ENCODE measurements at regions not wholly inside any gene's neighbourhood (a gene's known extent, or its start where the extent isn't known, plus 50 kb on each side); places are given as distances from the start of the nearest gene placed in this dataset.

DNA sequence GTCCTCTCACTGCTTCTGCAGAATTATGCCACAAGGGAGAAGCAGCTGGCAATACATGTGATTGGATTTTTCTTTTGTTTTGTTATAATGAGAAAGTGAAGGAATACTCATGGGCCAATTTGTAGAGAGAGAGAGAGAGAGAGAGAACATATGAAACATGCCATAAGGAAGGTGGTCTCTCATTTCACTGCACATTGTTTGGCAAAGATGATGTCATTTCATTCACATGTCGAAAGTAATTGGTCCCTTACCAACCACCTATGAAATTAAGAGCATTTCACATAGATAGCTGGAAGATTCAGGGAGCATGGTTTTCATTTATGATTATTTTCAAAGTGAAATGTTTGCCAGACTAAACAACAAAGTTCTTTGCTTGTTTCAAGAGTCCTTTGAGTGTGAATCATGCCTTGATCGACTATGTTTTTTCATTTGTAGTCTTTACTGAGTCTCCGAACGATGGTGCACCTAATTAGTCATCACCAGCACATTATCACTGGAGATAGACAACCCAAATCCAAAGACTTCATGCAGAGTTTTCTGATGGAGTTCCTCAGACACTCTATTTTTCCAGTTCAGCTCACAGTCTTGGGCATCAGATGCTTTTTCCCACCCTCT is 130.1 kb upstream of the ZEB1 start:
- DNase-seq (ENCODE audit: extremely low read depth, low read depth): no peak
- TF ChIP-seq, protein P1, sequence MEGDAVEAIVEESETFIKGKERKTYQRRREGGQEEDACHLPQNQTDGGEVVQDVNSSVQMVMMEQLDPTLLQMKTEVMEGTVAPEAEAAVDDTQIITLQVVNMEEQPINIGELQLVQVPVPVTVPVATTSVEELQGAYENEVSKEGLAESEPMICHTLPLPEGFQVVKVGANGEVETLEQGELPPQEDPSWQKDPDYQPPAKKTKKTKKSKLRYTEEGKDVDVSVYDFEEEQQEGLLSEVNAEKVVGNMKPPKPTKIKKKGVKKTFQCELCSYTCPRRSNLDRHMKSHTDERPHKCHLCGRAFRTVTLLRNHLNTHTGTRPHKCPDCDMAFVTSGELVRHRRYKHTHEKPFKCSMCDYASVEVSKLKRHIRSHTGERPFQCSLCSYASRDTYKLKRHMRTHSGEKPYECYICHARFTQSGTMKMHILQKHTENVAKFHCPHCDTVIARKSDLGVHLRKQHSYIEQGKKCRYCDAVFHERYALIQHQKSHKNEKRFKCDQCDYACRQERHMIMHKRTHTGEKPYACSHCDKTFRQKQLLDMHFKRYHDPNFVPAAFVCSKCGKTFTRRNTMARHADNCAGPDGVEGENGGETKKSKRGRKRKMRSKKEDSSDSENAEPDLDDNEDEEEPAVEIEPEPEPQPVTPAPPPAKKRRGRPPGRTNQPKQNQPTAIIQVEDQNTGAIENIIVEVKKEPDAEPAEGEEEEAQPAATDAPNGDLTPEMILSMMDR (IDR thresholded peaks at IDR 0.05; ENCODE audit: low read depth, low read length): no peak

DNA sequence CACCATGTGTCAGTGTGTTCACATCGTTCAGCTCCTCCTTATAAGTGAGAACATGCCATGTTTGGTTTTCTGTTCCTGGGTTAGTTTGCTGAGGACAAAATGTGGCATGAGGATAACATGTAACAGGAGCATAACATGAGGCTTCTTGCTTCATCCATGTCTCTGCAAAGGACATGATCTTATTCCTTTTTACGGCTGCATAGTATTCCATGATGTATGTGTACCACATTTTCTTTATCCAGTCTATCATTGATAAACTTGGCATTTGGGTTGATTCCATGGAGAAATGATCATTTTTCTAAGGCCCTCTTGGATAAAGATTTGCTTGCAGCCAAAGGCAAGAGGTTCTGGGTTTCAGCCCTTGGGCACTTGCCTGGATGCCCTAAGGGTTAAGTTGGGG is 128.5 kb upstream of the ZEB1 start:
- TF ChIP-seq, protein P1 (IDR thresholded peaks at IDR 0.05; ENCODE audit: low read depth, low read length): no peak
- DNase-seq (ENCODE audit: extremely low read depth, low read depth): no peak

DNA sequence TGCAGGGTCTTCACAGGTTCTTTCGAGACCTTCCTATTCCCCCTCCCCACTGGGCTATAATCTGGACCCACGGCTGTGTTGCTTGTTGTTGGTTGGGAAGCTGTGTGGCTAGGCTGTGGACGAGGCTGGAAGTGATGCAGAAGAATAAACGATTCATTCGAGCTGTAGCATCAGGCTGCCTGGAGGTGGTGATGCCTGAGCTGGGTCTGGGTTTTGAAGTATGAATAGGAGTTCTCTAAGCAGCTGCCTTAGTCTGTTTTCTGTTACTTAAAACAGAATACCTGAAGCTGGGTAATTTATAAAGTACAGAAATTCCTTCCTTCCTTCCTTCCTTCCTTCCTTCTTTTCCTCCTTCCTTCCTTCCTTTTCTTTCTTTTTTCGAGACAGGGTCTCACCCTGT is 126.5 kb upstream of the ZEB1 start:
- TF ChIP-seq, protein P1 (IDR thresholded peaks at IDR 0.05; ENCODE audit: low read depth, low read length): no peak
- DNase-seq (ENCODE audit: extremely low read depth, low read depth): no peak

DNA sequence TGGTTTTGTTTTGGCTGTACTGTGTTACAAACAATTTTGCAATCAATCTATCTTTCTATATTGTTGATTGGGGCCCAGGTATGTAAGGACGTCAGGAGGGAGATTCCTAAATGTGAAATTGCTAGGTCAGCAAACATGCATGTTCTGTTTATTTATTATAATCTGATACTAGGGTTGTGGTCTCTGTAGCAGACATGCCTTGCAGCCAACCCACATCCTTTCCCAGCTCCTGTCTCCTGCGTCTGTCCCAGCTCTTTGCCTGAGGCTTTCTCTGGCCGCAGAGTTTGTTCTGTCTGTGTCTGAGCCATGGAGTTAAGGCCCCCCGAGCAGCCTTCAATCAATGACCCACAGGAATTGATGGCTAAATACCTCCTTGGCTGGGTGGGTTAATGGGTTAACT is 124.0 kb upstream of the ZEB1 start:
- DNase-seq (ENCODE audit: extremely low read depth, low read depth): no peak
- TF ChIP-seq, protein P1 (IDR thresholded peaks at IDR 0.05; ENCODE audit: low read depth, low read length): no peak

DNA sequence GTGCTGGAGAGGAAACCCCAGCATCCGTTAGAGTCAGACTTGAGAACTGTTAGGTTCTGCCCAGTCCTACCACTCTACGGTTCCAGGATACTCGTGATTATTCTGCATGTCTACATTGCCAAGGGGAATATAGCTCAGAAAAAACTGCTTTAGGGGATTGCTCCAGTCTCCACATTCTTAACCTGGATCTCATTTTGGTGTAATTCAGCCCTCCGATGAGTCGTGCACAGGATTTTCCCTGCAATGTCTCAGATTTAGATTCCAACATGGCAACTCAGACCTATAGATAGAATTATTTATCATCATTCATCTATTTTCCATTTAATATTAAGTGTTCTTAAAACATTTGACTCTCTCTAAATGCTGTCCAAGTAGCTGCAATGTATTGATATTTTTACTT is 121.1 kb upstream of the ZEB1 start:
- TF ChIP-seq, protein P1 (IDR thresholded peaks at IDR 0.05; ENCODE audit: low read depth, low read length): no peak
- DNase-seq (ENCODE audit: extremely low read depth, low read depth): no peak

GRCh38 chr10:31204090-31204489 is 114.9 kb upstream of the ZEB1 start:
- DNase-seq (ENCODE audit: extremely low read depth, low read depth): no peak
- TF ChIP-seq, protein P1 (IDR thresholded peaks at IDR 0.05; ENCODE audit: low read depth, low read length): no peak

DNA sequence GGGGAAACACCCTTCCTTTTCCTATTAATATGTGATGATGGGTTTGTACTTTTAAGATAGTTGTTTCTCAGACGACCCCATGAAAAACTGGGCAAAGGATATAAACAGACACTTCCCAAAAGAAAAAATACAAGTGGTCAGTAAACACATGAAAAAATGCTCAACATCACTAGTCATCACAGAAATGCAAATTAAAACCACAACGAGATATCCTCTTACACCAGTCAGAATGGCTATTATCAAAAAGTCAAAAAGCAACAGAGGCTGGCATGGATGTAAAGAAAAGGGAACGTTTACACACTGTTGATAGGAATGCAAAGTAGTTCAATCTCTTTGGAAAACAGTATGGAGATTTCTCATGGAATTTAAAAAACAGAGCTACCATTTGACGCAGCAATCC is 111.4 kb upstream of the ZEB1 start:
- TF ChIP-seq, protein P1 (IDR thresholded peaks at IDR 0.05; ENCODE audit: low read depth, low read length): no peak
- no peak for DNase-seq (ENCODE audit: extremely low read depth, low read depth)

Data from AG09319 (cell line).